ENCODE measurements at regions not wholly inside any gene's neighbourhood (a gene's known extent, or its start where the extent isn't known, plus 50 kb on each side); places are given as distances from the start of the nearest gene placed in this dataset.

DNA sequence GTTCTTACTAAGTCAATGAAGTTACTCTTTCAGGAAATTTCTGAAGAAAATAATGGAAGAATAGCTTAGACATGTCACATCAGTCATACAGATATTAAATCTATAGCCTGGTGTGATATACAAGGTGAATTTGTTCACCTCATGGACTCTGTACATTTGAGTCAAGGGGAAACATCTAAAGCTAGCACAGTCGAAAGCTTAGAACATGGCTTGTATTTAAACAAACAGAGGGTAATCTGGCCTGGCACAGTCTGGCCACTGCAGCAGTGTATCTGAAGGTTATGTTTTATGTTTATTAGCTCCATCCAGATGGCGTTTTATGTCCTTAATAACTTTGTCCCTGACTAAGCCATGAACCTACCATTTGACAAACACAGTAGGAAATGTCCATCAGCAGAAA, 817.3 kb downstream of the SATB2 start:
- Histone ChIP-seq H3K79me2 (no peaks in the 10 kb centered on the region), H3K9me3 (ENCODE audit: low read depth) (no peaks in the 10 kb centered on the region), H3K27me3 (no peaks in the 10 kb centered on the region), H2AFZ (no peak overlapping the region), H3K4me3 (no peak overlapping the region), H3K36me3 (replicated peaks; ENCODE audit: insufficient read depth, low read depth) (no peaks in the 10 kb centered on the region), H3K27ac (no peak overlapping the region), H3K4me1 (ENCODE audit: insufficient read depth) (no peaks in the 10 kb centered on the region), H3K4me2 (no peak overlapping the region), H3K9me2 (replicated peaks; ENCODE audit: insufficient read depth) (no peaks in the 10 kb centered on the region), H4K20me1 (ENCODE audit: insufficient read depth, poor library complexity, severe bottlenecking) (no peaks in the 10 kb centered on the region)
- no peak for DNase-seq (ENCODE audit: low spot score)
- no peak for TF ChIP-seq EZH2phosphoT487 (IDR thresholded peaks at IDR 0.05; ENCODE audit: low read depth, severe bottlenecking, unreplicated experiment)
- TF ChIP-seq, protein P1, sequence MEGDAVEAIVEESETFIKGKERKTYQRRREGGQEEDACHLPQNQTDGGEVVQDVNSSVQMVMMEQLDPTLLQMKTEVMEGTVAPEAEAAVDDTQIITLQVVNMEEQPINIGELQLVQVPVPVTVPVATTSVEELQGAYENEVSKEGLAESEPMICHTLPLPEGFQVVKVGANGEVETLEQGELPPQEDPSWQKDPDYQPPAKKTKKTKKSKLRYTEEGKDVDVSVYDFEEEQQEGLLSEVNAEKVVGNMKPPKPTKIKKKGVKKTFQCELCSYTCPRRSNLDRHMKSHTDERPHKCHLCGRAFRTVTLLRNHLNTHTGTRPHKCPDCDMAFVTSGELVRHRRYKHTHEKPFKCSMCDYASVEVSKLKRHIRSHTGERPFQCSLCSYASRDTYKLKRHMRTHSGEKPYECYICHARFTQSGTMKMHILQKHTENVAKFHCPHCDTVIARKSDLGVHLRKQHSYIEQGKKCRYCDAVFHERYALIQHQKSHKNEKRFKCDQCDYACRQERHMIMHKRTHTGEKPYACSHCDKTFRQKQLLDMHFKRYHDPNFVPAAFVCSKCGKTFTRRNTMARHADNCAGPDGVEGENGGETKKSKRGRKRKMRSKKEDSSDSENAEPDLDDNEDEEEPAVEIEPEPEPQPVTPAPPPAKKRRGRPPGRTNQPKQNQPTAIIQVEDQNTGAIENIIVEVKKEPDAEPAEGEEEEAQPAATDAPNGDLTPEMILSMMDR (IDR thresholded peaks at IDR 0.05; ENCODE audit: poor library complexity): no peak
- WGBS (ENCODE audit: low lambda C conversion rate, missing lambda C conversion rate): 77% methylated on average over 2 of the region's 2 CpGs

DNA sequence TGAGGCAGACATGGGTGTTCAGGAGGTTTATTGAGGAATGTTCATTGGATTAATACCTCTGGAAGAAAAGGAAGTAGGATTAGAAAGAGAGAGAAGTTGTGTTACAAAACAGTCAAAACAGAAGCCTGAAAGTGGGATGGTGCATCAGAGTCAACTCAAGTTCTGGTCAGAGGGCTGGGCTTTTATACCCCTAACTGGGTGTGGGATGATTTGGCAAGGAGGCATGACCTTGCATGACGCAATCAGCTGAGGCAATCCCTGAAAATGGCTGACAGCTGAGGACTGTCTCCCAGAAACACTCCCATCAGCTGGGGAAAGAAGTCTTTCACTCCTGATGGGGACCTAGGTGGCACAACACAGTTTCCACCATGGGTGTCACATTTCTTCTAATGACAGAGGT, 818.2 kb downstream of the SATB2 start:
- Histone ChIP-seq H3K4me2 (no peak overlapping the region), H3K27ac (no peak overlapping the region), H3K9me3 (ENCODE audit: low read depth) (no peaks in the 10 kb centered on the region), H3K79me2 (no peaks in the 10 kb centered on the region), H3K27me3 (no peaks in the 10 kb centered on the region), H3K36me3 (replicated peaks; ENCODE audit: insufficient read depth, low read depth) (no peaks in the 10 kb centered on the region), H3K9me2 (replicated peaks; ENCODE audit: insufficient read depth) (no peaks in the 10 kb centered on the region), H2AFZ (no peak overlapping the region), H4K20me1 (ENCODE audit: insufficient read depth, poor library complexity, severe bottlenecking) (no peaks in the 10 kb centered on the region), H3K4me1 (ENCODE audit: insufficient read depth) (no peaks in the 10 kb centered on the region), H3K4me3 (no peak overlapping the region)
- 100% methylated on average over 1 of the region's 1 CpG for WGBS (ENCODE audit: low lambda C conversion rate, missing lambda C conversion rate)
- no peak for TF ChIP-seq EZH2phosphoT487 (IDR thresholded peaks at IDR 0.05; ENCODE audit: low read depth, severe bottlenecking, unreplicated experiment)
- TF ChIP-seq, protein P1 (IDR thresholded peaks at IDR 0.05; ENCODE audit: poor library complexity): no peak
- TF ChIP-seq EZH2 (IDR thresholded peaks at IDR 0.05; ENCODE audit: borderline replicate concordance): no peak
- no peak for DNase-seq (ENCODE audit: low spot score)

DNA sequence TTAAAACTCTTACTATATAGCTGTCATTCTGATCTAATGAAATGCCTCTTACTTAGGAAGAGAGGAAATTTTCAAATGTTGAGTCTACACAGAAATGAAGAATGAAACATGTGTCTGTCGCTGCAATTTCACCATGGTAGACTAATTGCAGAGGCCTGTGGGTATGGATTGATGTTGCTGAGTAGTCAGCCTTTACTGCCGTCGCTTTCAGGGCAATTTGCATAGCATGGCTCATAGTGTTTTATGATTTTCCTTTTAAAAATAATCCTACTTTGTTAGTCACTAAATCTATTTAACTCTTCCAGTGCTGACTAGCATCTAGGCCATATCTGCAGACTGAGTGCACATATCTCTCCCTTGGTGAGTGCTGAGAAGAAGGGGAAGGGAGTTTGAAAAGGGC, 819.2 kb downstream of the SATB2 start:
- Histone ChIP-seq H3K27me3 (no peaks in the 10 kb centered on the region), H3K9me2 (replicated peaks; ENCODE audit: insufficient read depth) (no peaks in the 10 kb centered on the region), H3K27ac (no peak overlapping the region), H4K20me1 (ENCODE audit: insufficient read depth, poor library complexity, severe bottlenecking) (no peaks in the 10 kb centered on the region), H3K4me1 (ENCODE audit: insufficient read depth) (no peaks in the 10 kb centered on the region), H3K4me2 (no peak overlapping the region), H2AFZ (no peak overlapping the region), H3K36me3 (replicated peaks; ENCODE audit: insufficient read depth, low read depth) (no peaks in the 10 kb centered on the region), H3K79me2 (no peaks in the 10 kb centered on the region), H3K4me3 (no peak overlapping the region), H3K9me3 (ENCODE audit: low read depth) (no peaks in the 10 kb centered on the region)
- 46% methylated on average over 3 of the region's 3 CpGs for WGBS (ENCODE audit: low lambda C conversion rate, missing lambda C conversion rate)
- no peak for DNase-seq (ENCODE audit: low spot score)
- TF ChIP-seq EZH2phosphoT487 (IDR thresholded peaks at IDR 0.05; ENCODE audit: low read depth, severe bottlenecking, unreplicated experiment): no peak
- no peak for TF ChIP-seq EZH2 (IDR thresholded peaks at IDR 0.05; ENCODE audit: borderline replicate concordance)
- TF ChIP-seq, protein P1 (IDR thresholded peaks at IDR 0.05; ENCODE audit: poor library complexity): no peak

DNA sequence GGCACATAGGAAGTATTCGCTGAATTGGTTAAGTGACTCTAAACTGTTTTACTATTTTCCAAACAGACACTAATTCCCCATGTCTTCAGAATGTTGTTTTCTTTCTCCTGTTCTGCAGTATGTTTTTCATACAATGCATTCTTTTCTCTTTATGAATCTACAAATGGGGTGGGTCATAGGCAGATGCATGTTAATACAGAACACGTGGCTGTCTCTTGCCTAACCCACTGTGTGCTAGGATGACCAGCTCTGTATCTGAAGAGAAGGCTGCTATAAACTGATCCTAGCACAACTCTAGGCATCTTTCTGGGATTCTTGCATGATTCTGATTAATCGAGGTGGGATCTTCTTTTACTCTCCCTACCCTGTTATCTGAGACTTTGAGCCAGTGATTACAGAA, 826.0 kb downstream of the PLCL1 start:
- Histone ChIP-seq H3K4me2 (no peak overlapping the region), H3K4me1 (ENCODE audit: insufficient read depth) (no peaks in the 10 kb centered on the region), H3K79me2 (no peaks in the 10 kb centered on the region), H4K20me1 (ENCODE audit: insufficient read depth, poor library complexity, severe bottlenecking) (no peaks in the 10 kb centered on the region), H3K27me3 (no peaks in the 10 kb centered on the region), H3K9me3 (ENCODE audit: low read depth) (no peaks in the 10 kb centered on the region), H3K36me3 (replicated peaks; ENCODE audit: insufficient read depth, low read depth) (no peaks in the 10 kb centered on the region), H3K9me2 (replicated peaks; ENCODE audit: insufficient read depth) (peaks cover 3% of the 10 kb centered on the region), H2AFZ (no peak overlapping the region), H3K27ac (no peak overlapping the region), H3K4me3 (no peak overlapping the region)
- no peak for DNase-seq (ENCODE audit: low spot score)
- TF ChIP-seq EZH2 (IDR thresholded peaks at IDR 0.05; ENCODE audit: borderline replicate concordance): no peak
- no peak for TF ChIP-seq EZH2phosphoT487 (IDR thresholded peaks at IDR 0.05; ENCODE audit: low read depth, severe bottlenecking, unreplicated experiment)
- TF ChIP-seq, protein P1 (IDR thresholded peaks at IDR 0.05; ENCODE audit: poor library complexity): no peak
- WGBS (ENCODE audit: low lambda C conversion rate, missing lambda C conversion rate): 88% methylated on average over 3 of the region's 3 CpGs

Data from hepatocyte (in vitro differentiated cells).